ENCODE measurements at regions not wholly inside any gene's neighbourhood (a gene's known extent, or its start where the extent isn't known, plus 50 kb on each side); places are given as distances from the start of the nearest gene placed in this dataset.

DNA sequence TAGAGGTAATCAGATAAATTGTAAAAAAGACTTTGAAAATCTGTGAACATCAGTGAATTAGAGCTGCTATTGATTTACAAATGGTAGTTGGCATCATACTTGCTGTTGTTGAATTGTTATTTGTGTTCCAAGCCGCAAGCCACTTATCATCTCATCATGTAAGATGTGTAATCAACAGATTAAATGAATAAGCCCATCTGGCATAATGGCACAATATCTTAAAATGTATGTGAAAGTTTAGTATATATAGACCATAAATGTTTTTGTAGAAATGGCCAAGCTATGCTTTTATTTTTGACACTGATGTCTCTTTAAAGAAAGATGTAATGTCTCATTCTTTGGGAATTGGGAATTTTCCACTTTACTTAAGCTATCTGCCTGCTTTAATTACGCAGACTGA lies 682.6 kb upstream of the GNPDA2 start:
- no peak overlapping the region for H3K4me3 ChIP-seq
- no peak for DNase-seq
- no peaks in the 10 kb centered on the region for H3K27me3 ChIP-seq
- intact Hi-C loops (cut with DNase I) = no loop called here
- H3K27ac ChIP-seq = no peak overlapping the region
- 70 to 82% (median 78%) methylated on average over 2 of the region's 2 CpGs for WGBS, 4 donors
- H3K9me3 ChIP-seq (replicated peaks in 1 of 3) = no peaks in the 10 kb centered on the region
- no peaks in the 10 kb centered on the region for H3K36me3 ChIP-seq (replicated peaks in 1 of 2)
- H3K4me1 ChIP-seq (replicated peaks in 1 of 2) = no peaks in the 10 kb centered on the region
- no peak for TF ChIP-seq POLR2A (IDR thresholded peaks at IDR 0.05)
- no peak for TF ChIP-seq CTCF (IDR thresholded peaks at IDR 0.05)

DNA sequence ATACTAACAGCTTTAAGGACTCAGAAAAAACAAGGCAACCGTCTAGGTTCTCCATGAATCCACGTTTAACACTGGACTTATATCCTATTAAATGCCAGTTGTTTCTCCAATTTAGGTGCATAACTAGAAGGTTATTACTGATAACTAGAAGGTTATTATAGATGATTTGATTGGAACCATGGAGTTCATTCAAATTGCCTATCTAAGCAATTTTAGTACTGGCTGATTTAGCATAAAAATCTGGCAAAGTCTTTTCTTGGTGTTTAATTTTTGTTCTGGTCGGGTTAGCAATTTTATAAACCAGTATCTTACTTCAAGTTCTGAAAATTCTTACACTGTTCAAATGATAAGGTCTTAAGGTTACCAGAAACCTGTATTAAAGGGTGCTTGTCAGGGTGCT lies 672.8 kb upstream of the GNPDA2 start:
- H3K27ac ChIP-seq = no peak overlapping the region
- H3K36me3 ChIP-seq (replicated peaks in 1 of 2) = no peaks in the 10 kb centered on the region
- DNase-seq = no peak
- no peak overlapping the region for H3K4me3 ChIP-seq
- no peaks in the 10 kb centered on the region for H3K9me3 ChIP-seq (replicated peaks in 1 of 3)
- WGBS, 4 donors = 37 to 62% (median 51%) methylated on average over 3 of the region's 3 CpGs
- no peaks in the 10 kb centered on the region for H3K27me3 ChIP-seq
- H3K4me1 ChIP-seq (replicated peaks in 1 of 2) = no peaks in the 10 kb centered on the region
- intact Hi-C loops (cut with DNase I) = no loop called here
- no peak for TF ChIP-seq CTCF (IDR thresholded peaks at IDR 0.05)
- no peak for TF ChIP-seq POLR2A (IDR thresholded peaks at IDR 0.05)

- intact Hi-C loops (cut with DNase I) = no loop called here
- DNase-seq = no peak
- no peaks in the 10 kb centered on the region for H3K36me3 ChIP-seq (replicated peaks in 1 of 2)
- no peaks in the 10 kb centered on the region for H3K9me3 ChIP-seq (replicated peaks in 1 of 3)
- H3K4me3 ChIP-seq = no peak overlapping the region
- TF ChIP-seq CTCF (IDR thresholded peaks at IDR 0.05) (no peak), POLR2A (IDR thresholded peaks at IDR 0.05) (no peak)
- H3K4me1 ChIP-seq (replicated peaks in 1 of 2) = no peaks in the 10 kb centered on the region
- no peak overlapping the region for H3K27ac ChIP-seq
- H3K27me3 ChIP-seq = no peaks in the 10 kb centered on the region
Measured at GRCh38 chr4:45385306-45385705, 659.0 kb upstream of the GNPDA2 start.

GRCh38 chr4:45370408-45370807 lies 644.1 kb upstream of the GNPDA2 start:
- 67 to 77% (median 68%) methylated on average over 2 of the region's 2 CpGs for WGBS, 4 donors
- H3K27me3 ChIP-seq = no peaks in the 10 kb centered on the region
- intact Hi-C loops (cut with DNase I) = no loop called here

More at GRCh38 chr4:45370408-45370807, 644.1 kb upstream of the GNPDA2 start:
- no peak overlapping the region for H3K4me3 ChIP-seq
- DNase-seq = no peak
- H3K27ac ChIP-seq = no peak overlapping the region
- no peaks in the 10 kb centered on the region for H3K36me3 ChIP-seq (replicated peaks in 1 of 2)
- H3K4me1 ChIP-seq (replicated peaks in 1 of 2) = no peaks in the 10 kb centered on the region
- TF ChIP-seq CTCF (IDR thresholded peaks at IDR 0.05) (no peak), POLR2A (IDR thresholded peaks at IDR 0.05) (no peak)
- H3K9me3 ChIP-seq (replicated peaks in 1 of 3) = no peaks in the 10 kb centered on the region
